NCI-H2227 (cell line): ENCODE measurements at regions not wholly inside any gene's neighbourhood (a gene's known extent, or its start where the extent isn't known, plus 50 kb on each side); places are given as distances from the start of the nearest gene placed in this dataset.
"Not testable (repeated sequence)": the region's sequence is repeated elsewhere in the genome, so short reads cannot be mapped to it uniquely, and the experiment has no call there.

Experiments used
- DNase-seq: peaks from one replicate; lab custom pipeline; 2025; ENCODE audit not compliant: unreplicated experiment; lab: John Stamatoyannopoulos, UW

- no peak for DNase-seq
Measured at GRCh38 chr6:90914312-90914711, 327.4 kb upstream of the MAP3K7 start.

- no peak for DNase-seq
Measured at GRCh38 chr6:90913266-90913960, 326.5 kb upstream of the MAP3K7 start.

- DNase-seq, result no peak
Measured at GRCh38 chr6:90911642-90912041, 324.8 kb upstream of the MAP3K7 start.

- peak; percentile 14 for DNase-seq
Measured at GRCh38 chr6:90910893-90911292, 324.0 kb upstream of the MAP3K7 start.

- DNase-seq, result no peak
Measured at GRCh38 chr6:90907931-90908655, 321.2 kb upstream of the MAP3K7 start.

GRCh38 chr6:90905351-90905750 lies 318.5 kb upstream of the MAP3K7 start:
- DNase-seq, result no peak

- DNase-seq, result no peak
Measured at GRCh38 chr6:90900034-90900433, 313.2 kb upstream of the MAP3K7 start.

- no peak for DNase-seq
Measured at GRCh38 chr6:90898763-90899162, 311.9 kb upstream of the MAP3K7 start.

GRCh38 chr6:90896075-90896547 lies 309.2 kb upstream of the MAP3K7 start:
- DNase-seq, result peak; percentile 16

- DNase-seq, result no peak
Measured at GRCh38 chr6:90895299-90896074, 308.6 kb upstream of the MAP3K7 start.

GRCh38 chr6:90894285-90895130 lies 307.6 kb upstream of the MAP3K7 start:
- DNase-seq, result no peak

- DNase-seq, result no peak
Measured at GRCh38 chr6:90893400-90893799, 306.5 kb upstream of the MAP3K7 start.

- DNase-seq, result no peak
Measured at GRCh38 chr6:90892271-90892670, 305.4 kb upstream of the MAP3K7 start.

- DNase-seq, result no peak
Measured at GRCh38 chr6:90891355-90891754, 304.5 kb upstream of the MAP3K7 start.

GRCh38 chr6:90890683-90891330 lies 303.9 kb upstream of the MAP3K7 start:
- DNase-seq, result no peak

- DNase-seq, result no peak
Measured at GRCh38 chr6:90887764-90888163, 300.9 kb upstream of the MAP3K7 start.

GRCh38 chr6:90885611-90886056 lies 298.8 kb upstream of the MAP3K7 start:
- no peak for DNase-seq

GRCh38 chr6:90885137-90885536 lies 298.3 kb upstream of the MAP3K7 start:
- not testable (repeated sequence) for DNase-seq

GRCh38 chr6:90877616-90878015 lies 290.7 kb upstream of the MAP3K7 start:
- no peak for DNase-seq

- no peak for DNase-seq
Measured at GRCh38 chr6:90874931-90875330, 288.1 kb upstream of the MAP3K7 start.
